Aorta (tissue), 5 donors: ENCODE measurements at regions not wholly inside any gene's neighbourhood (a gene's known extent, or its start where the extent isn't known, plus 50 kb on each side); places are given as distances from the start of the nearest gene placed in this dataset.

Source experiments
- ATAC-seq: fragments of 200-7000 bp; cut with Tn5 transposase; one replicate; pipeline ENCODE4 v1.9.1; 2022; ENCODE audit warnings: moderate library complexity; ENCODE audit not compliant: low FRiP score
- DNase-seq, 2 donors: peaks; one replicate each; pipeline ENCODE4 v3.0.0-alpha.2; 2020
- H3K27ac ChIP-seq, 2 donors: one replicate each; pipeline ENCODE4 v1.5.1; 2013; ENCODE audit warnings: low read length in 2 of 2, mild to moderate bottlenecking in 2 of 2, moderate library complexity in 2 of 2, control low read depth in 1 of 2, inconsistent platforms in 1 of 2, low read depth in 1 of 2
- H3K27me3 ChIP-seq, 2 donors: one replicate each; pipeline ENCODE4 v1.6.1; 2013; ENCODE audit warnings: control low read depth in 1 of 2, low read length in 1 of 2, mild to moderate bottlenecking in 1 of 2, moderate library complexity in 1 of 2; ENCODE audit not compliant: insufficient read depth in 2 of 2, control insufficient read depth in 1 of 2
- H3K36me3 ChIP-seq, 2 donors: one replicate each; pipeline ENCODE4 v1.6.1; 2013; ENCODE audit warnings: control low read depth in 1 of 2, low read length in 1 of 2, mild to moderate bottlenecking in 1 of 2; ENCODE audit not compliant: insufficient read depth in 2 of 2, control insufficient read depth in 1 of 2
- H3K4me1 ChIP-seq, 2 donors: one replicate each; pipeline ENCODE4 v1.6.1; 2013; ENCODE audit warnings: low read length in 2 of 2, control low read depth in 1 of 2, mild to moderate bottlenecking in 1 of 2, moderate library complexity in 1 of 2; ENCODE audit not compliant: insufficient read depth in 2 of 2, control insufficient read depth in 1 of 2
- H3K4me3 ChIP-seq, 2 donors: one replicate each; pipeline ENCODE4 v1.5.1; 2013; ENCODE audit warnings: low read length in 2 of 2, control low read depth in 1 of 2, mild to moderate bottlenecking in 1 of 2
- H3K9me3 ChIP-seq: one replicate; pipeline ENCODE4 v1.6.1; 2013; ENCODE audit warnings: mild to moderate bottlenecking, low read length; ENCODE audit not compliant: control insufficient read depth
- WGBS, 2 donors: extraction: QIAGEN DNeasy Blood & Tissue Kit; methylation state at CpG; one replicate each; pipeline ENCODE4 v1.1.7; 2013; 5-methylcytosine and 5-hydroxymethylcytosine counted together
- intact Hi-C, 2 donors: fragments of 100-400 bp; cut with DNase I; formaldehyde crosslinking; loops; one replicate each; pipeline versions ENCODE4 v1.14.2 to v1.15.0; 2022
- donor health status: healthy with polysubstance abuse.
- donor health status: Bipolar disorder and iron deficiency.
- donor health status: DM: no; HTN: no; CAD: no.
- donor health status: DM: no; HTN: no; CAD: no.
- donor health status: DM: yes; HTN: yes; CAD: no.

- no peaks in the 10 kb centered on the region for H3K36me3 ChIP-seq
- H3K27ac ChIP-seq = no peak overlapping the region
- H3K27me3 ChIP-seq = no peaks in the 10 kb centered on the region
- DNase-seq = no peak
- ATAC-seq = no peak
- no peaks in the 10 kb centered on the region for H3K4me1 ChIP-seq
- intact Hi-C loops = no loop called here
- no peak overlapping the region for H3K4me3 ChIP-seq
- 79 to 80% methylated on average over 14 of the region's 14 CpGs for WGBS, 2 donors
- no peaks in the 10 kb centered on the region for H3K9me3 ChIP-seq
Observed at GRCh38 chr19:30778961-30779715, 407.0 kb downstream of the ZNF536 start.

GRCh38 chr19:30778061-30778460 lies 405.9 kb downstream of the ZNF536 start:
- H3K4me1 ChIP-seq = no peaks in the 10 kb centered on the region
- WGBS, 2 donors = 53 to 62% methylated on average over 2 of the region's 2 CpGs
- H3K36me3 ChIP-seq = no peaks in the 10 kb centered on the region
- H3K4me3 ChIP-seq = no peak overlapping the region
- ATAC-seq (no peak), DNase-seq (no peak)
- peaks cover 2% of the 10 kb centered on the region for H3K9me3 ChIP-seq
- no peak overlapping the region for H3K27ac ChIP-seq
- intact Hi-C loops = no loop called here
- H3K27me3 ChIP-seq = no peaks in the 10 kb centered on the region

- 8 to 14% methylated on average over 4 of the region's 4 CpGs for WGBS, 2 donors
- DNase-seq (no peak), ATAC-seq (no peak)
- Histone ChIP-seq H3K27me3 (no peaks in the 10 kb centered on the region), H3K4me1 (no peaks in the 10 kb centered on the region), H3K4me3 (no peak overlapping the region), H3K27ac (no peak overlapping the region), H3K9me3 (peaks cover 2% of the 10 kb centered on the region), H3K36me3 (no peaks in the 10 kb centered on the region)
- intact Hi-C loops = no loop called here
Observed at GRCh38 chr19:30775956-30776355, 403.8 kb downstream of the ZNF536 start.

GRCh38 chr19:30774252-30774766 lies 402.1 kb downstream of the ZNF536 start:
- Histone ChIP-seq H3K27me3 (no peaks in the 10 kb centered on the region), H3K36me3 (no peaks in the 10 kb centered on the region), H3K27ac (no peak overlapping the region), H3K4me1 (no peaks in the 10 kb centered on the region), H3K4me3 (no peak overlapping the region), H3K9me3 (peaks cover 2% of the 10 kb centered on the region)
- no peak for DNase-seq
- ATAC-seq = no peak
- 46 to 51% methylated on average over 3 of the region's 3 CpGs for WGBS, 2 donors
- intact Hi-C loops = no loop called here

GRCh38 chr19:30762651-30763050 lies 390.5 kb downstream of the ZNF536 start:
- 68 to 72% methylated on average over 2 of the region's 2 CpGs for WGBS, 2 donors
- ATAC-seq (no peak), DNase-seq (no peak)
- H3K27ac ChIP-seq = no peak overlapping the region
- no peaks in the 10 kb centered on the region for H3K27me3 ChIP-seq
- no peaks in the 10 kb centered on the region for H3K36me3 ChIP-seq
- H3K4me1 ChIP-seq = no peaks in the 10 kb centered on the region
- no peak overlapping the region for H3K4me3 ChIP-seq
- intact Hi-C loops = no loop called here
- no peaks in the 10 kb centered on the region for H3K9me3 ChIP-seq

GRCh38 chr19:30760014-30760413 lies 387.8 kb downstream of the ZNF536 start:
- ATAC-seq = no peak
- 79 to 80% methylated on average over 6 of the region's 6 CpGs for WGBS, 2 donors
- Histone ChIP-seq H3K4me3 (no peak overlapping the region), H3K4me1 (no peaks in the 10 kb centered on the region), H3K9me3 (no peaks in the 10 kb centered on the region), H3K27me3 (no peaks in the 10 kb centered on the region), H3K36me3 (no peaks in the 10 kb centered on the region), H3K27ac (no peak overlapping the region)
- intact Hi-C loops = no loop called here
- DNase-seq = no peak

GRCh38 chr19:30757837-30758617 lies 385.8 kb downstream of the ZNF536 start:
- 67 to 79% methylated on average over 5 of the region's 5 CpGs for WGBS, 2 donors
- ATAC-seq = no peak
- H3K4me1 ChIP-seq = no peaks in the 10 kb centered on the region
- H3K27me3 ChIP-seq = no peaks in the 10 kb centered on the region
- H3K36me3 ChIP-seq = no peaks in the 10 kb centered on the region
- DNase-seq = no peak
- no peaks in the 10 kb centered on the region for H3K9me3 ChIP-seq
- intact Hi-C loops = no loop called here
- no peak overlapping the region for H3K27ac ChIP-seq
- H3K4me3 ChIP-seq = no peak overlapping the region

- ATAC-seq (no peak), DNase-seq (no peak)
- Histone ChIP-seq H3K4me3 (no peak overlapping the region), H3K27me3 (no peaks in the 10 kb centered on the region), H3K9me3 (peaks cover 2% of the 10 kb centered on the region), H3K4me1 (no peaks in the 10 kb centered on the region), H3K27ac (no peak overlapping the region), H3K36me3 (no peaks in the 10 kb centered on the region)
- WGBS, 2 donors = 60 to 61% methylated on average over 10 of the region's 10 CpGs
- intact Hi-C loops = no loop called here
Observed at GRCh38 chr19:30757104-30757836, 385.1 kb downstream of the ZNF536 start.
